ENCODE measurements at regions not wholly inside any gene's neighbourhood (a gene's known extent, or its start where the extent isn't known, plus 50 kb on each side); places are given as distances from the start of the nearest gene placed in this dataset.

DNA sequence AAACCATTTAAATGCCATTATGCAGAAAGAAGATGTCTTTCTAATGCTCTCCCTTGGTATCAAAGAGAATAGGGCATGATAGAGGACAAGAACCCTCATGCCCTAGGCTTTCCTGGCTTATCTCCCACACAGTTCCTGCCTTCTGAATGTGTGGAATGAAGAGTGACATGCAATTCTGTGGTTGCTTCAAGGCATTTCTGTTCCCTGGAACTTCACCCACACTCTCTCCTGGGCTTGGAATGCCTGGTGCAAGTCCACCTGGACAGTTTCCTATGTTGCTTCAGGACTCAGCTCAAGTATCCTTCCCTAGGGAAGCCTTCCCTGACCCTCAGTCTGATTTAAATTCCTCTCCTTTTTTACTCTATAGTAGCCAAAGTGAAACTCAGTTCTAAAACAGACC lies 53.8 kb upstream of the DRD2 start:
- TF ChIP-seq, protein P1, sequence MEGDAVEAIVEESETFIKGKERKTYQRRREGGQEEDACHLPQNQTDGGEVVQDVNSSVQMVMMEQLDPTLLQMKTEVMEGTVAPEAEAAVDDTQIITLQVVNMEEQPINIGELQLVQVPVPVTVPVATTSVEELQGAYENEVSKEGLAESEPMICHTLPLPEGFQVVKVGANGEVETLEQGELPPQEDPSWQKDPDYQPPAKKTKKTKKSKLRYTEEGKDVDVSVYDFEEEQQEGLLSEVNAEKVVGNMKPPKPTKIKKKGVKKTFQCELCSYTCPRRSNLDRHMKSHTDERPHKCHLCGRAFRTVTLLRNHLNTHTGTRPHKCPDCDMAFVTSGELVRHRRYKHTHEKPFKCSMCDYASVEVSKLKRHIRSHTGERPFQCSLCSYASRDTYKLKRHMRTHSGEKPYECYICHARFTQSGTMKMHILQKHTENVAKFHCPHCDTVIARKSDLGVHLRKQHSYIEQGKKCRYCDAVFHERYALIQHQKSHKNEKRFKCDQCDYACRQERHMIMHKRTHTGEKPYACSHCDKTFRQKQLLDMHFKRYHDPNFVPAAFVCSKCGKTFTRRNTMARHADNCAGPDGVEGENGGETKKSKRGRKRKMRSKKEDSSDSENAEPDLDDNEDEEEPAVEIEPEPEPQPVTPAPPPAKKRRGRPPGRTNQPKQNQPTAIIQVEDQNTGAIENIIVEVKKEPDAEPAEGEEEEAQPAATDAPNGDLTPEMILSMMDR (IDR thresholded peaks at IDR 0.05; ENCODE audit: low read depth, low read length): no peak
- TF ChIP-seq, protein P2, sequence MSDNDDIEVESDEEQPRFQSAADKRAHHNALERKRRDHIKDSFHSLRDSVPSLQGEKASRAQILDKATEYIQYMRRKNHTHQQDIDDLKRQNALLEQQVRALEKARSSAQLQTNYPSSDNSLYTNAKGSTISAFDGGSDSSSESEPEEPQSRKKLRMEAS (IDR thresholded peaks at IDR 0.05; ENCODE audit: low read depth, low read length): no peak
- TF ChIP-seq POLR2A (IDR thresholded peaks at IDR 0.05; ENCODE audit: extremely low read depth, insufficient read length): no peak
- TF ChIP-seq MYC (IDR thresholded peaks at IDR 0.05; ENCODE audit: low read depth, low read length): no peak

All from NB4 (cell line).